Astrocyte (in vitro differentiated cells and primary cell): ENCODE measurements at regions not wholly inside any gene's neighbourhood (a gene's known extent, or its start where the extent isn't known, plus 50 kb on each side); places are given as distances from the start of the nearest gene placed in this dataset.

Source experiments
- DNase-seq: peaks from one replicate; pipeline ENCODE4 v3.0.0-alpha.2; 2010; ENCODE audit warnings: low read depth
- FAIRE-seq: peaks from 2 replicates; lab custom pipeline; 2011; peaks lifted over from hg19 to GRCh38; lab: Jason Lieb, UNC
- H2AFZ ChIP-seq: 2 replicates; pipeline ENCODE4 v1.6.0; 2012; ENCODE audit warnings: low read depth, low read length, inconsistent platforms
- H3K27ac ChIP-seq: 2 replicates; pipeline ENCODE4 v1.5.1; 2011; ENCODE audit warnings: low read depth, low read length, inconsistent platforms
- H3K27me3 ChIP-seq: 2 replicates; pipeline ENCODE4 v1.6.0; 2011; ENCODE audit warnings: low read length, inconsistent platforms; ENCODE audit not compliant: insufficient read depth
- H3K36me3 ChIP-seq: 2 replicates; pipeline ENCODE4 v1.5.1; 2011; ENCODE audit warnings: low read length, inconsistent platforms; ENCODE audit not compliant: insufficient read depth
- H3K4me1 ChIP-seq: 2 replicates; pipeline ENCODE4 v1.5.1; 2011; ENCODE audit warnings: low read length, inconsistent platforms; ENCODE audit not compliant: insufficient read depth
- H3K4me2 ChIP-seq: 2 replicates; pipeline ENCODE4 v1.6.0; 2012; ENCODE audit warnings: low read length, inconsistent platforms
- H3K4me3 ChIP-seq: 2 replicates; pipeline ENCODE4 v1.5.1; 2011; ENCODE audit warnings: low read depth, mild to moderate bottlenecking, low read length, inconsistent platforms; ENCODE audit not compliant: insufficient read depth
- H3K79me2 ChIP-seq: 2 replicates; pipeline ENCODE4 v1.6.0; 2012; ENCODE audit warnings: mild to moderate bottlenecking, low read length, inconsistent platforms; ENCODE audit not compliant: insufficient read depth
- H3K9ac ChIP-seq: 2 replicates; pipeline ENCODE4 v1.6.0; 2012; ENCODE audit warnings: mild to moderate bottlenecking, low read length, inconsistent platforms
- H3K9me3 ChIP-seq: 2 replicates; pipeline ENCODE4 v1.5.1; 2012; ENCODE audit warnings: low read depth, mild to moderate bottlenecking, low read length, inconsistent platforms; ENCODE audit not compliant: insufficient read depth
- H4K20me1 ChIP-seq: 2 replicates; pipeline ENCODE4 v1.6.0; 2012; ENCODE audit warnings: low read length, inconsistent platforms; ENCODE audit not compliant: insufficient read depth
- H3K27ac Mint-ChIP-seq: one replicate; pipeline ENCODE4 v1.8.0; 2021; ENCODE audit warnings: mild to moderate bottlenecking, mixed read lengths; ENCODE audit not compliant: unreplicated experiment
- H3K27me3 Mint-ChIP-seq: one replicate; pipeline ENCODE4 v1.8.0; 2021; ENCODE audit warnings: low read depth, mixed read lengths; ENCODE audit not compliant: unreplicated experiment
- H3K36me3 Mint-ChIP-seq: one replicate; pipeline ENCODE4 v1.8.0; 2021; ENCODE audit warnings: low read depth, mixed read lengths; ENCODE audit not compliant: unreplicated experiment
- H3K4me1 Mint-ChIP-seq: one replicate; pipeline ENCODE4 v1.8.0; 2021; ENCODE audit warnings: low read depth, mixed read lengths; ENCODE audit not compliant: unreplicated experiment
- H3K4me3 Mint-ChIP-seq: one replicate; pipeline ENCODE4 v1.8.0; 2021; ENCODE audit warnings: mild to moderate bottlenecking, moderate library complexity, mixed read lengths; ENCODE audit not compliant: unreplicated experiment
- H3K9me3 Mint-ChIP-seq: one replicate; pipeline ENCODE4 v1.8.0; 2021; ENCODE audit warnings: mild to moderate bottlenecking, mixed read lengths; ENCODE audit not compliant: unreplicated experiment
- EZH2 ChIP-seq: IDR thresholded peaks from 2 replicates; pipeline ENCODE4 v1.6.1; 2012; ENCODE audit warnings: mild to moderate bottlenecking, low read length, inconsistent platforms; ENCODE audit not compliant: insufficient read depth
- TF ChIP-seq, protein P1 (sequence below): IDR thresholded peaks from 2 replicates; pipeline ENCODE4 v1.5.1; 2011; ENCODE audit warnings: low read depth, mild to moderate bottlenecking, inconsistent platforms, low read length, moderate library complexity; ENCODE audit not compliant: insufficient read depth

DNA sequence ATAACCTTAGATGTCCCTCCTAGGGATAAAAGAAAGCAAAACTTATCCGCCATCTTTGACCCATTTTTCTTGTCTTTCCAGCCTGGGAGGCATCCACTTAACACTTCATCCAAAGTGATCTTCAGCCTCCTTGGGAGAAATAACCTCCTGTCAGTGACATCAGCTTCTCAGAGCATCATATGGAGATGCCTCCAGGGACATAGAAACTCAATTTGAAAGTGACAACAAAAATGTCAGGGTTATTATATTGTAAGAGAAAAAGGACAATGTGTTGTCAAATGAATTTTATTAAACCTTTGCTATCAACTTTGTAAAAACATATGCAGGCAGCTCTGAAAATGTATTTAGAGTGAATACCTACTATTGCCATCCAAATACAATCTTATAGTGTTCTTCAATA lies 371.2 kb upstream of the ADARB2 start:
- H3K4me3 ChIP-seq, result no peak overlapping the region
- H2AFZ ChIP-seq, result no peak overlapping the region
- Mint-ChIP-seq H3K4me3 (no peak overlapping the region), H3K27ac (no peak overlapping the region), H3K27me3 (no peaks in the 10 kb centered on the region), H3K36me3 (no peaks in the 10 kb centered on the region), H3K9me3 (peaks cover 2% of the 10 kb centered on the region), H3K4me1 (peaks cover 26% of the 10 kb centered on the region)
- no peaks in the 10 kb centered on the region for H3K9me3 ChIP-seq
- no peaks in the 10 kb centered on the region for H4K20me1 ChIP-seq
- peaks cover 4% of the 10 kb centered on the region for H3K4me1 ChIP-seq
- no peaks in the 10 kb centered on the region for H3K79me2 ChIP-seq
- no peak overlapping the region for H3K9ac ChIP-seq
- no peaks in the 10 kb centered on the region for H3K36me3 ChIP-seq
- H3K27ac ChIP-seq, result no peak overlapping the region
- no peaks in the 10 kb centered on the region for H3K27me3 ChIP-seq
- no peak for FAIRE-seq
- TF ChIP-seq EZH2, result no peak
- TF ChIP-seq, protein P1, sequence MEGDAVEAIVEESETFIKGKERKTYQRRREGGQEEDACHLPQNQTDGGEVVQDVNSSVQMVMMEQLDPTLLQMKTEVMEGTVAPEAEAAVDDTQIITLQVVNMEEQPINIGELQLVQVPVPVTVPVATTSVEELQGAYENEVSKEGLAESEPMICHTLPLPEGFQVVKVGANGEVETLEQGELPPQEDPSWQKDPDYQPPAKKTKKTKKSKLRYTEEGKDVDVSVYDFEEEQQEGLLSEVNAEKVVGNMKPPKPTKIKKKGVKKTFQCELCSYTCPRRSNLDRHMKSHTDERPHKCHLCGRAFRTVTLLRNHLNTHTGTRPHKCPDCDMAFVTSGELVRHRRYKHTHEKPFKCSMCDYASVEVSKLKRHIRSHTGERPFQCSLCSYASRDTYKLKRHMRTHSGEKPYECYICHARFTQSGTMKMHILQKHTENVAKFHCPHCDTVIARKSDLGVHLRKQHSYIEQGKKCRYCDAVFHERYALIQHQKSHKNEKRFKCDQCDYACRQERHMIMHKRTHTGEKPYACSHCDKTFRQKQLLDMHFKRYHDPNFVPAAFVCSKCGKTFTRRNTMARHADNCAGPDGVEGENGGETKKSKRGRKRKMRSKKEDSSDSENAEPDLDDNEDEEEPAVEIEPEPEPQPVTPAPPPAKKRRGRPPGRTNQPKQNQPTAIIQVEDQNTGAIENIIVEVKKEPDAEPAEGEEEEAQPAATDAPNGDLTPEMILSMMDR, result no peak
- no peak for DNase-seq
- H3K4me2 ChIP-seq, result no peak overlapping the region

DNA sequence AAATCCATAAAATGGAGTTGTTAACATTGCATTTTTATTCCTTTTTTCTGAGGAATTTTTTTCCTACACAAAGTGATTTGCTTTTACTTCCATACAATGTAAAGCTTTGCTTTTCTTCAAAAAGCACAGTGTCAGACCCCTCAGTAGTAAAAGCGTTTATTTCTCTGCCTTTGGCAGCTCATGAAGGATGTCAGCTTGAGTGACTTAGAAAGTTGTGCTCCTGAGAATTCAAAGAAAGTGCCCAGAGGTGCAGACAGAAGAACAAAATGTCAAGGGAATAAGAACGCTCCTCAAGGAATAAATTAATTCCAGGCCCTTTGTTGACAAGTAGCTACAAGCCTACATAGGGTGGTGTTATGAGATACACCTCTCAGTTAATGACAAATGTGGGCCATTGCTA lies 369.3 kb upstream of the ADARB2 start:
- DNase-seq (no peak), FAIRE-seq (no peak)
- Mint-ChIP-seq H3K4me1 (peaks cover 16% of the 10 kb centered on the region), H3K36me3 (no peaks in the 10 kb centered on the region), H3K27me3 (no peaks in the 10 kb centered on the region), H3K4me3 (no peak overlapping the region), H3K9me3 (peaks cover 2% of the 10 kb centered on the region), H3K27ac (no peak overlapping the region)
- H3K27me3 ChIP-seq, result no peaks in the 10 kb centered on the region
- no peaks in the 10 kb centered on the region for H3K79me2 ChIP-seq
- no peak overlapping the region for H3K4me2 ChIP-seq
- TF ChIP-seq, protein P1, result no peak
- TF ChIP-seq EZH2, result no peak
- H3K9me3 ChIP-seq, result peaks cover under 1% of the 10 kb centered on the region
- H2AFZ ChIP-seq, result no peak overlapping the region
- H3K9ac ChIP-seq, result no peak overlapping the region
- H3K36me3 ChIP-seq, result no peaks in the 10 kb centered on the region
- H4K20me1 ChIP-seq, result no peaks in the 10 kb centered on the region
- peaks cover 4% of the 10 kb centered on the region for H3K4me1 ChIP-seq
- H3K4me3 ChIP-seq, result no peak overlapping the region
- H3K27ac ChIP-seq, result no peak overlapping the region

DNA sequence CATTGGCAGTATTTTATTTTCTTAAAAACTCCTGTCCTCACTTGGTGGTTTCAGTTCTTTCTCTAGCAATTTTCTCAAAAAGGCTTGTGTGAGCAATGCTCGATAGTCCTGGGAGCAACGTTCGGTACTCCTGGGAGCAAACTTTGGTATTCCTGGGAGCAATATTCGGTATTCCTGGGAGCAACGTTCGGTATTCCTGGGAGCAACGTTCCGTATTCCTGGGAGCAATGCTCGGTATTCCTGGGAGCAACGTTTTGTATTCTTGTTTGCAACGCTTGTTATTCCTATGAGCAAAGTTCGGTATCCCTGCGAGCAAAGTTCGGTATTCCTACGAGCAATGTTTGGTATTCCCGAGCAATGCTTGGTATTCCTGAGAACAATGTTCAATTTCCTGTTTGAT lies 362.0 kb upstream of the ADARB2 start:
- Mint-ChIP-seq H3K36me3 (peaks cover 2% of the 10 kb centered on the region), H3K9me3 (peaks cover 3% of the 10 kb centered on the region), H3K27ac (no peak overlapping the region), H3K27me3 (peaks cover 2% of the 10 kb centered on the region), H3K4me1 (no peaks in the 10 kb centered on the region), H3K4me3 (no peak overlapping the region)
- Histone ChIP-seq H3K4me1 (no peaks in the 10 kb centered on the region), H3K36me3 (no peaks in the 10 kb centered on the region), H3K9me3 (peaks cover 10% of the 10 kb centered on the region), H2AFZ (no peak overlapping the region), H3K9ac (no peak overlapping the region), H3K27ac (no peak overlapping the region), H3K79me2 (no peaks in the 10 kb centered on the region), H3K4me3 (no peak overlapping the region), H3K27me3 (no peaks in the 10 kb centered on the region), H3K4me2 (no peak overlapping the region), H4K20me1 (no peaks in the 10 kb centered on the region)
- no peak for FAIRE-seq
- TF ChIP-seq, protein P1, result no peak
- no peak for TF ChIP-seq EZH2
- no peak for DNase-seq
